ENCODE measurements at regions not wholly inside any gene's neighbourhood (a gene's known extent, or its start where the extent isn't known, plus 50 kb on each side); places are given as distances from the start of the nearest gene placed in this dataset.

GRCh38 chr9:71446473-71447411, 321.6 kb downstream of the CEMIP2 start:
- Histone ChIP-seq H3K79me2 (no peaks in the 10 kb centered on the region), H3K4me2 (peak overlapping the region; percentile 94), H3K27me3 (peaks cover 39% of the 10 kb centered on the region), H3K9me3 (ENCODE audit: low read depth) (no peaks in the 10 kb centered on the region), H3K9me2 (replicated peaks; ENCODE audit: insufficient read depth) (no peaks in the 10 kb centered on the region), H2AFZ (peak overlapping the region; percentile 15), H3K4me1 (ENCODE audit: insufficient read depth) (no peaks in the 10 kb centered on the region), H3K27ac (no peak overlapping the region), H4K20me1 (ENCODE audit: insufficient read depth, poor library complexity, severe bottlenecking) (no peaks in the 10 kb centered on the region), H3K36me3 (replicated peaks; ENCODE audit: insufficient read depth, low read depth) (no peaks in the 10 kb centered on the region), H3K4me3 (peak overlapping the region; percentile 20)
- no peak for TF ChIP-seq EZH2phosphoT487 (IDR thresholded peaks at IDR 0.05; ENCODE audit: low read depth, severe bottlenecking, unreplicated experiment)
- TF ChIP-seq CTCF (IDR thresholded peaks at IDR 0.05; ENCODE audit: poor library complexity) = peak; percentile 35
- no peak for TF ChIP-seq EZH2 (IDR thresholded peaks at IDR 0.05; ENCODE audit: borderline replicate concordance)
- WGBS (ENCODE audit: low lambda C conversion rate, missing lambda C conversion rate) = 1% methylated on average over 73 of the region's 73 CpGs
- DNase-seq (ENCODE audit: low spot score) = peak; percentile 88

GRCh38 chr9:71446106-71446472, 322.2 kb downstream of the CEMIP2 start:
- DNase-seq (ENCODE audit: low spot score) = no peak
- H3K4me2 ChIP-seq = peak overlapping the region; percentile 94
- no peaks in the 10 kb centered on the region for H3K9me3 ChIP-seq (ENCODE audit: low read depth)
- no peaks in the 10 kb centered on the region for H3K36me3 ChIP-seq (replicated peaks; ENCODE audit: insufficient read depth, low read depth)
- H2AFZ ChIP-seq = no peak overlapping the region
- no peaks in the 10 kb centered on the region for H4K20me1 ChIP-seq (ENCODE audit: insufficient read depth, poor library complexity, severe bottlenecking)
- H3K4me3 ChIP-seq = no peak overlapping the region
- no peak overlapping the region for H3K27ac ChIP-seq
- peaks cover 39% of the 10 kb centered on the region for H3K27me3 ChIP-seq
- H3K4me1 ChIP-seq (ENCODE audit: insufficient read depth) = no peaks in the 10 kb centered on the region
- no peaks in the 10 kb centered on the region for H3K9me2 ChIP-seq (replicated peaks; ENCODE audit: insufficient read depth)
- under 1% methylated on average over 14 of the region's 14 CpGs for WGBS (ENCODE audit: low lambda C conversion rate, missing lambda C conversion rate)
- TF ChIP-seq CTCF (IDR thresholded peaks at IDR 0.05; ENCODE audit: poor library complexity) (no peak), EZH2 (IDR thresholded peaks at IDR 0.05; ENCODE audit: borderline replicate concordance) (no peak), EZH2phosphoT487 (IDR thresholded peaks at IDR 0.05; ENCODE audit: low read depth, severe bottlenecking, unreplicated experiment) (no peak)
- no peaks in the 10 kb centered on the region for H3K79me2 ChIP-seq

- no peak for DNase-seq (ENCODE audit: low spot score)
- H3K9me3 ChIP-seq (ENCODE audit: low read depth) = no peaks in the 10 kb centered on the region
- H3K4me2 ChIP-seq = no peak overlapping the region
- no peaks in the 10 kb centered on the region for H3K79me2 ChIP-seq
- peaks cover 17% of the 10 kb centered on the region for H3K27me3 ChIP-seq
- no peak overlapping the region for H3K4me3 ChIP-seq
- H4K20me1 ChIP-seq (ENCODE audit: insufficient read depth, poor library complexity, severe bottlenecking) = no peaks in the 10 kb centered on the region
- H3K9me2 ChIP-seq (replicated peaks; ENCODE audit: insufficient read depth) = no peaks in the 10 kb centered on the region
- H3K4me1 ChIP-seq (ENCODE audit: insufficient read depth) = no peaks in the 10 kb centered on the region
- TF ChIP-seq EZH2 (IDR thresholded peaks at IDR 0.05; ENCODE audit: borderline replicate concordance) (no peak), CTCF (IDR thresholded peaks at IDR 0.05; ENCODE audit: poor library complexity) (no peak), EZH2phosphoT487 (IDR thresholded peaks at IDR 0.05; ENCODE audit: low read depth, severe bottlenecking, unreplicated experiment) (no peak)
- no peak overlapping the region for H3K27ac ChIP-seq
- H3K36me3 ChIP-seq (replicated peaks; ENCODE audit: insufficient read depth, low read depth) = no peaks in the 10 kb centered on the region
- 94% methylated on average over 3 of the region's 3 CpGs for WGBS (ENCODE audit: low lambda C conversion rate, missing lambda C conversion rate)
- no peak overlapping the region for H2AFZ ChIP-seq
These were observed 321.5 kb upstream of the TRPM3 start for GRCh38 chr9:71442937-71443336.

All from hepatocyte (in vitro differentiated cells).